B cell (primary cell): ENCODE measurements at regions not wholly inside any gene's neighbourhood (a gene's known extent, or its start where the extent isn't known, plus 50 kb on each side); places are given as distances from the start of the nearest gene placed in this dataset.

Experiments
- ATAC-seq: fragments of 200-7000 bp; cut with Tn5 transposase; one replicate; pipeline ENCODE4 v1.10.0; 2021; ENCODE audit warnings: low read depth, mild to moderate bottlenecking, moderate number of reproducible peaks, moderate library complexity
- CTCF ChIA-PET: fragments of 350-600 bp; sonication (Branson Sonifier 250); formaldehyde crosslinking; loops from one replicate; lab custom pipeline; 2021; ENCODE audit warnings: antibody characterized with exemption, inconsistent platforms; lab: Charles Lee
- POLR2A ChIA-PET: fragments of 350-600 bp; sonication (Branson Sonifier 250); formaldehyde crosslinking; loops from one replicate; lab custom pipeline; 2021; ENCODE audit warnings: antibody characterized with exemption; lab: Charles Lee
- DNase-seq: peaks from one replicate; pipeline ENCODE4 v3.0.0; 2013
- H2AFZ ChIP-seq: 2 replicates; pipeline ENCODE4 v1.6.1; 2012; ENCODE audit warnings: mild to moderate bottlenecking, low read depth, low read length; ENCODE audit not compliant: insufficient read depth, poor library complexity, severe bottlenecking
- H3K27ac ChIP-seq, 2 donors: 1 replicate in 1 of 2; 2 replicates in 1 of 2; pipeline ENCODE4 v1.5.1; 2012 to 2013; ENCODE audit warnings: low read length in 2 of 2, mild to moderate bottlenecking in 2 of 2, moderate library complexity in 1 of 2
- H3K27me3 ChIP-seq, 4 experiments: fragments of 200-600 bp in 1 of 4; sonication (generic) in 1 of 4; replicated peaks in 1 of 4; 1 replicate in 2 of 4; 2 replicates in 2 of 4; pipeline versions ENCODE4 v1.6.1 to v1.7.0; 2013 to 2016; ENCODE audit warnings: low read length in 3 of 4, mild to moderate bottlenecking in 2 of 4, mixed read lengths in 1 of 4, moderate library complexity in 1 of 4; ENCODE audit not compliant: insufficient read depth in 4 of 4, control insufficient read depth in 3 of 4; ENCODE audit errors: control extremely low read depth in 1 of 4
- H3K36me3 ChIP-seq, 2 experiments: replicated peaks in 1 of 2; 1 replicate in 1 of 2; 2 replicates in 1 of 2; pipeline versions ENCODE4 v1.6.1 to v1.7.1; 2013; ENCODE audit warnings: low read length in 1 of 2; ENCODE audit not compliant: insufficient read depth in 2 of 2, control insufficient read depth in 1 of 2; ENCODE audit errors: control extremely low read depth in 1 of 2, extremely low read depth in 1 of 2
- H3K4me1 ChIP-seq, 2 donors: fragments of 200-600 bp in 1 of 2; sonication (generic) in 1 of 2; 1 replicate in 1 of 2; 2 replicates in 1 of 2; pipeline versions ENCODE4 v1.5.1 to v1.6.1; 2013 to 2017; ENCODE audit warnings: low read length in 2 of 2; ENCODE audit not compliant: control insufficient read depth in 2 of 2, insufficient read depth in 2 of 2
- H3K4me2 ChIP-seq: replicated peaks from 2 replicates; pipeline ENCODE3; 2012; ENCODE audit warnings: mild to moderate bottlenecking, low read depth, low read length; ENCODE audit not compliant: poor library complexity, severe bottlenecking
- H3K4me3 ChIP-seq, 5 experiments: fragments of 200-600 bp in 1 of 5; sonication (generic) in 1 of 5; 1 replicate in 3 of 5; 2 replicates in 2 of 5; pipeline versions ENCODE4 v1.5.1 to v1.7.0; 2011 to 2016; ENCODE audit warnings: low read length in 4 of 5, mild to moderate bottlenecking in 4 of 5, low read depth in 2 of 5, control low read depth in 1 of 5, moderate library complexity in 1 of 5; ENCODE audit not compliant: insufficient read depth in 1 of 5; ENCODE audit errors: control extremely low read depth in 1 of 5, extremely low read depth in 1 of 5
- H3K79me2 ChIP-seq: fragments of 200-600 bp; sonication (generic); one replicate; pipeline ENCODE4 v1.6.0; 2016; ENCODE audit warnings: low read length; ENCODE audit not compliant: control insufficient read depth, insufficient read depth
- H3K9ac ChIP-seq: fragments of 200-600 bp; sonication (generic); 2 replicates; pipeline ENCODE4 v1.6.1; 2017; ENCODE audit warnings: mild to moderate bottlenecking, low read length, moderate library complexity
- H3K9me3 ChIP-seq, 3 donors: one replicate each; pipeline versions ENCODE4 v1.6.1 to v1.7.1; 2013; ENCODE audit warnings: low read length in 2 of 3; ENCODE audit not compliant: control insufficient read depth in 2 of 3, insufficient read depth in 1 of 3; ENCODE audit errors: control extremely low read depth in 1 of 3
- H4K20me1 ChIP-seq: 2 replicates; pipeline ENCODE4 v1.6.0; 2012; ENCODE audit warnings: mild to moderate bottlenecking, low read length; ENCODE audit not compliant: insufficient read depth, control insufficient read depth, poor library complexity, severe bottlenecking
- H3K27ac Mint-ChIP-seq: one replicate; pipeline ENCODE4 v1.8.0; 2021; ENCODE audit warnings: mixed read lengths
- H3K27me3 Mint-ChIP-seq: one replicate; pipeline ENCODE4 v1.8.0; 2021; ENCODE audit warnings: mixed read lengths
- H3K4me1 Mint-ChIP-seq: one replicate; pipeline ENCODE4 v1.8.0; 2021; ENCODE audit warnings: mixed read lengths
- H3K4me3 Mint-ChIP-seq: one replicate; pipeline ENCODE4 v1.8.0; 2021; ENCODE audit warnings: mixed read lengths
- H3K9me3 Mint-ChIP-seq: one replicate; pipeline ENCODE4 v1.8.0; 2022; ENCODE audit warnings: mixed read lengths; ENCODE audit not compliant: insufficient read depth
- EZH2 ChIP-seq: IDR thresholded peaks from 2 replicates; pipeline ENCODE4 v1.6.1; 2012; ENCODE audit warnings: borderline replicate concordance, low read depth, mild to moderate bottlenecking, moderate library complexity, low read length; ENCODE audit not compliant: insufficient read depth, poor library complexity, severe bottlenecking
- WGBS: methylation state at CpG from one replicate; pipeline ENCODE4 v1.1.5; 2013; ENCODE audit warnings: missing lambda C conversion rate; ENCODE audit not compliant: insufficient coverage; 5-methylcytosine and 5-hydroxymethylcytosine counted together
- intact Hi-C: fragments of 100-400 bp; cut with micrococcal nuclease; formaldehyde crosslinking; loops from one replicate; pipeline ENCODE4 v1.10.0; 2022
- TF ChIP-seq, protein P1 (sequence below): fragments of 200-600 bp; IDR thresholded peaks from one replicate; pipeline ENCODE4 v1.8.0; 2022; ENCODE audit warnings: antibody characterized with exemption, mild to moderate bottlenecking

DNA sequence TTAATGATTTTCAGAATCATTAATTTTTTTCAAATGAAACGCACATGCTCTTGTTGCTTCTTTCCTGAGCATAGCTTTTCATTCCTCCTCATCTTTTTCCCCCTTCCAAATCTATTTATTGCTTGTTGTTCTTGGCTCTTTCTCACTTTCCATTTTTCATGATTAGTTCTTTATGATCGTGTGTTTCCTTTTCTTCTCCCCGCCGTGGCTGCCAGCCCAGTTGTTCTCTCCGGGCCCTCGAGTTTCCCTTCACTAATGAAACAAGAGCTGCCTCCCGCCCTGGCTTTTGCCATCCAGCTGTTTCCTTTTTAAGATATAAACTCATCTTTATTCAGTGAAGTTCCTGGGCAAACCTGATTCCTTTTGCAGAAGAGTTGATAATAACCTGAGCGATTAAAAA lies 170.2 kb upstream of the NR2F2 start:
- Mint-ChIP-seq H3K27me3 (no peaks in the 10 kb centered on the region), H3K4me1 (no peaks in the 10 kb centered on the region), H3K9me3 (no peaks in the 10 kb centered on the region), H3K4me3 (no peak overlapping the region), H3K27ac (no peak overlapping the region)
- intact Hi-C loops, result no loop called here
- no peaks in the 10 kb centered on the region for H3K79me2 ChIP-seq
- H3K36me3 ChIP-seq, result no peaks in the 10 kb centered on the region
- no peak overlapping the region for H3K4me2 ChIP-seq
- H3K4me1 ChIP-seq, result no peaks in the 10 kb centered on the region
- no peak overlapping the region for H3K4me3 ChIP-seq
- POLR2A ChIA-PET, result no interaction called here
- DNase-seq (no peak), ATAC-seq (no peak)
- H3K9ac ChIP-seq, result no peak overlapping the region
- no peaks in the 10 kb centered on the region for H3K9me3 ChIP-seq
- no peaks in the 10 kb centered on the region for H4K20me1 ChIP-seq
- no peaks in the 10 kb centered on the region for H3K27me3 ChIP-seq
- no peak overlapping the region for H3K27ac ChIP-seq
- CTCF ChIA-PET, result interaction anchor here (0.7 kb wide), 1 partner anchor 8 kb away, joined by 3 read pairs; no protein-coding TSS in a partner anchor
- TF ChIP-seq, protein P1, sequence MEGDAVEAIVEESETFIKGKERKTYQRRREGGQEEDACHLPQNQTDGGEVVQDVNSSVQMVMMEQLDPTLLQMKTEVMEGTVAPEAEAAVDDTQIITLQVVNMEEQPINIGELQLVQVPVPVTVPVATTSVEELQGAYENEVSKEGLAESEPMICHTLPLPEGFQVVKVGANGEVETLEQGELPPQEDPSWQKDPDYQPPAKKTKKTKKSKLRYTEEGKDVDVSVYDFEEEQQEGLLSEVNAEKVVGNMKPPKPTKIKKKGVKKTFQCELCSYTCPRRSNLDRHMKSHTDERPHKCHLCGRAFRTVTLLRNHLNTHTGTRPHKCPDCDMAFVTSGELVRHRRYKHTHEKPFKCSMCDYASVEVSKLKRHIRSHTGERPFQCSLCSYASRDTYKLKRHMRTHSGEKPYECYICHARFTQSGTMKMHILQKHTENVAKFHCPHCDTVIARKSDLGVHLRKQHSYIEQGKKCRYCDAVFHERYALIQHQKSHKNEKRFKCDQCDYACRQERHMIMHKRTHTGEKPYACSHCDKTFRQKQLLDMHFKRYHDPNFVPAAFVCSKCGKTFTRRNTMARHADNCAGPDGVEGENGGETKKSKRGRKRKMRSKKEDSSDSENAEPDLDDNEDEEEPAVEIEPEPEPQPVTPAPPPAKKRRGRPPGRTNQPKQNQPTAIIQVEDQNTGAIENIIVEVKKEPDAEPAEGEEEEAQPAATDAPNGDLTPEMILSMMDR, result no peak
- TF ChIP-seq EZH2, result no peak
- 23% methylated on average over 5 of the region's 8 CpGs for WGBS
- H2AFZ ChIP-seq, result no peak overlapping the region

DNA sequence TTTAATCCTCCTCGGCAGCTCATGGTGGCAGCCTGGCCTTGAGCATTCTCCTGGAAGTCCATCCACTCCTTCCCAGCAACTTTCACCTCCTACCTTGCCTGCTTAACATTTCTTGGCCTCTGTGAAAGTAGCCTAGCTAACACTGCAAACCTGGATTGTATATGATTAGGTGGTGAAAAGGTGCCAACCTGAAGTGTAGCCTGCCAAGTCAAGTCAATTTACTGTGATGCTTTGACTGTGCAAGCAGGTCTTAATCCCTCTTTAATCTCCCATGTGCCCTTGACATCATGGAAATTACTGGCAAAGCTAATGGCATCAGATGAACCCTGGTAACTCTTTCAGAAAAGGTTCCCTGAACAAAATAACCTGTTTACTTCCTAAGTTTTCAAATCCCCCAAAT lies 169.7 kb upstream of the NR2F2 start:
- H3K27ac ChIP-seq, result no peak overlapping the region
- H3K9me3 ChIP-seq, result no peaks in the 10 kb centered on the region
- POLR2A ChIA-PET, result no interaction called here
- H3K27me3 ChIP-seq, result no peaks in the 10 kb centered on the region
- ATAC-seq, result no peak
- H3K4me1 ChIP-seq, result no peaks in the 10 kb centered on the region
- no peak overlapping the region for H2AFZ ChIP-seq
- CTCF ChIA-PET, result no interaction called here
- no peak for DNase-seq
- H3K4me2 ChIP-seq, result no peak overlapping the region
- no peak overlapping the region for H3K4me3 ChIP-seq
- H3K79me2 ChIP-seq, result no peaks in the 10 kb centered on the region
- H3K9ac ChIP-seq, result no peak overlapping the region
- H3K36me3 ChIP-seq, result no peaks in the 10 kb centered on the region
- TF ChIP-seq EZH2, result no peak
- TF ChIP-seq, protein P1, result no peak
- intact Hi-C loops, result no loop called here
- H3K4me3 Mint-ChIP-seq, result no peak overlapping the region
- no peaks in the 10 kb centered on the region for H3K4me1 Mint-ChIP-seq
- H3K27ac Mint-ChIP-seq, result no peak overlapping the region
- H3K27me3 Mint-ChIP-seq, result no peaks in the 10 kb centered on the region
- WGBS, result no CpG with 5 or more reads among the region's 1 CpG
- H4K20me1 ChIP-seq, result no peaks in the 10 kb centered on the region
- no peaks in the 10 kb centered on the region for H3K9me3 Mint-ChIP-seq
